ENCODE measurements at regions not wholly inside any gene's neighbourhood (a gene's known extent, or its start where the extent isn't known, plus 50 kb on each side); places are given as distances from the start of the nearest gene placed in this dataset.

GRCh38 chr13:50126993-50127725 is 111.9 kb downstream of the KCNRG start:
- no peak for DNase-seq (ENCODE audit: extremely low spot score)

GRCh38 chr13:50127726-50128291 is 112.6 kb downstream of the KCNRG start:
- Histone ChIP-seq H3K27me3 (peaks cover 3 to 55% (median 43%) of the 10 kb centered on the region in 4 donors), H3K4me3 (peak overlapping the region; percentile 43 to 99 (median 85)), H3K36me3 (no peaks in the 10 kb centered on the region), H3K27ac (replicated peaks in 1 of 4) (peak overlapping the region; percentile 95 to 100 (median 100)), H3K9me3 (no peaks in the 10 kb centered on the region), H3K4me1 (peaks cover 15 to 68% (median 61%) of the 10 kb centered on the region in 4 donors)
- intact Hi-C loops (cut with DNase I) = no loop called here
- 71% methylated on average over 14 of the region's 39 CpGs for WGBS
- no peak for DNase-seq (ENCODE audit: extremely low spot score)
- TF ChIP-seq POLR2A (IDR thresholded peaks at IDR 0.05; ENCODE audit: low read depth) = no peak
- TF ChIP-seq POLR2AphosphoS5 (IDR thresholded peaks at IDR 0.05) = no peak
- no peak for TF ChIP-seq EP300 (IDR thresholded peaks at IDR 0.05)
- TF ChIP-seq CTCF (IDR thresholded peaks at IDR 0.05) = no peak

More at GRCh38 chr13:50126993-50127725, 111.9 kb downstream of the KCNRG start:
- Histone ChIP-seq H3K4me3 (peak overlapping the region; percentile 43 to 99 (median 85)), H3K4me1 (peaks cover 21 to 68% (median 64%) of the 10 kb centered on the region in 4 donors), H3K27me3 (peaks cover 2 to 49% (median 37%) of the 10 kb centered on the region in 4 donors), H3K9me3 (no peaks in the 10 kb centered on the region), H3K36me3 (no peaks in the 10 kb centered on the region), H3K27ac (replicated peaks in 1 of 4) (peak overlapping the region; percentile 95 to 100 (median 100))
- TF ChIP-seq POLR2AphosphoS5 (IDR thresholded peaks at IDR 0.05) = peak; percentile 57 to 63
- no peak for TF ChIP-seq EP300 (IDR thresholded peaks at IDR 0.05)
- TF ChIP-seq CTCF (IDR thresholded peaks at IDR 0.05) = no peak
- intact Hi-C loops (cut with DNase I) = no loop called here
- 42% methylated on average over 51 of the region's 51 CpGs for WGBS

GRCh38 chr13:50128428-50128931 is 113.2 kb downstream of the KCNRG start:
- peaks cover 3 to 62% (median 49%) of the 10 kb centered on the region in 4 donors for H3K27me3 ChIP-seq
- TF ChIP-seq EP300 (IDR thresholded peaks at IDR 0.05) = no peak
- no peak for TF ChIP-seq CTCF (IDR thresholded peaks at IDR 0.05)
- TF ChIP-seq POLR2AphosphoS5 (IDR thresholded peaks at IDR 0.05) = no peak
- TF ChIP-seq POLR2A (IDR thresholded peaks at IDR 0.05; ENCODE audit: low read depth) = no peak

GRCh38 chr13:50129081-50129705 is 113.9 kb downstream of the KCNRG start:
- Histone ChIP-seq H3K9me3 (no peaks in the 10 kb centered on the region), H3K4me1 (peaks cover 10 to 63% (median 56%) of the 10 kb centered on the region in 4 donors), H3K27ac (replicated peaks in 1 of 4) (peak overlapping the region; percentile 62 to 79 (median 69)), H3K36me3 (no peaks in the 10 kb centered on the region), H3K27me3 (peaks cover 3 to 69% (median 50%) of the 10 kb centered on the region in 4 donors), H3K4me3 (peak overlapping the region; percentile 52 to 58 (median 53))
- no peak for DNase-seq (ENCODE audit: extremely low spot score)
- 34% methylated on average over 29 of the region's 30 CpGs for WGBS
- intact Hi-C loops (cut with DNase I) = no loop called here
- TF ChIP-seq CTCF (IDR thresholded peaks at IDR 0.05) = no peak
- TF ChIP-seq EP300 (IDR thresholded peaks at IDR 0.05) = no peak
- TF ChIP-seq POLR2A (IDR thresholded peaks at IDR 0.05; ENCODE audit: low read depth) = no peak
- no peak for TF ChIP-seq POLR2AphosphoS5 (IDR thresholded peaks at IDR 0.05)

More at GRCh38 chr13:50128428-50128931, 113.2 kb downstream of the KCNRG start:
- H3K4me3 ChIP-seq = no peak overlapping the region
- H3K36me3 ChIP-seq = no peaks in the 10 kb centered on the region
- peaks cover 10 to 65% (median 56%) of the 10 kb centered on the region in 4 donors for H3K4me1 ChIP-seq
- no peak overlapping the region for H3K27ac ChIP-seq (replicated peaks in 1 of 4)
- intact Hi-C loops (cut with DNase I) = no loop called here
- H3K9me3 ChIP-seq = no peaks in the 10 kb centered on the region
- WGBS = 85% methylated on average over 18 of the region's 18 CpGs
- DNase-seq (ENCODE audit: extremely low spot score) = peak; percentile 29

All from esophagus muscularis mucosa (tissue), 4 donors.